ENCODE measurements at regions not wholly inside any gene's neighbourhood (a gene's known extent, or its start where the extent isn't known, plus 50 kb on each side); places are given as distances from the start of the nearest gene placed in this dataset.

DNA sequence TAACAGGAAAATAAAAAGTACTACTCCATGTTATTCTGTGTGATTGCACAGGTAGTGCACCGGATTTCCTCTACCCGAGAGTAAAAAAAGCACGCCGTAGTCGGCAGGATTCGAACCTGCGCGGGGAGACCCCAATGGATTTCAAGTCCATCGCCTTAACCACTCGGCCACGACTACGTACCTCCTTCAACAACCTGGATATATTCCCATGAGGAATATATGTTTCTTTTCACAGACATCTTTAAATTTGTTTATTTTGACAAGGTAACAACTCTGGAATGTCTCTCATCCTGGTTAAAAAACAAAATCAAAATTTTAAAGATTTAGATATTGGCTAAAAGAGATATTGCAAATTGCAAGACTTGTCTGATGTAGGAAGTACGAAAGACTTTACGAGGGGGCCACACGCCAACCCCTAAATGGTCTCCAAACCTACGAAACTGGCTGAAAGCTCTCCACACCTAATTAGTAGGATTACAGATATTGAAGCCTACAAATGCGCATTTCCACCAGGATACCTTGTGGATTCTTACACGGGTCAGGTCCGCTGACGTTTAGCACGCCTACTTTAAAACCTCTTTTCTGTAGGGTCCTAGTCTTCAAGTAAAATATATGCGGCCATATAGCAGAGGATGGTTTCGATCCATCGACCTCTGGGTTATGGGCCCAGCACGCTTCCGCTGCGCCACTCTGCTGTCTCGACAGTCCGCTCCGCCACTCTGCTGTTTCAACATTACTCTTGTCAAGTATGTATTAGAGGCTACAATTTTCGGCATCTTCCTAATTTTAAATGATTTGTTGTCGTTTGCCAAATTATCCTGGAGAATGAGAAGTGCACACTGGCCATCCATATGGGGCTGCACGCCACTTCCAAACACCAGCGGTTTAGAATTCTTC, 52.2 kb upstream of the BTN3A2 start:
- DNase-seq (ENCODE audit: low read depth) = peak; percentile 79

Measured in stimulated activated CD8-positive, alpha-beta memory T cell treated with anti-CD3 and anti-CD28 coated beads, Interleukin-7, amount 100 ng/mL, for 24 hours (primary cell).